ENCODE measurements at regions not wholly inside any gene's neighbourhood (a gene's known extent, or its start where the extent isn't known, plus 50 kb on each side); places are given as distances from the start of the nearest gene placed in this dataset.

DNA sequence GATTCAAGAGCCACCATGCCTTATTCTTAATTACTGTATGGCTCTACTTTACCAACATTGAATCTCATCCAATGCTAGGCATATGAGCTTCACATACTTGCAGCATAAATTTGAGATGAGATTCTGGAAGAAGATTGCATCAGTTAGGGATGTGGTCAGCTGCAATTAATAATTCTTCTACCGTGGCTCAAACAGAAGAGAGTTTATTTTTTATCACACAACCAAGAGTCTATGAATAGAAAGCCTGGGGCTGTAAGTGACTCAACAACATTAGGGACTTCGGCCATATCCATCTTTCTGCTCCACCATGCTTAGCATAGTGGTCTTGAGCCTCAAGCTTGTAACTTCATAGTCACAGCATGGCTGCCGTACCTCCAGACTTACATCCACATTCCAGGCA, 179.4 kb upstream of the IRX6 start:
- Histone ChIP-seq H3K27ac (no peak overlapping the region), H2AFZ (no peak overlapping the region), H3K9me2 (ENCODE audit: insufficient read depth) (no peaks in the 10 kb centered on the region), H3K4me3 (no peak overlapping the region), H3K4me1 (replicated peaks; ENCODE audit: insufficient read depth) (no peaks in the 10 kb centered on the region), H3K4me2 (no peak overlapping the region), H3K79me2 (ENCODE audit: low read depth) (no peaks in the 10 kb centered on the region), H3K27me3 (ENCODE audit: insufficient read depth, low read depth) (no peaks in the 10 kb centered on the region), H3K36me3 (ENCODE audit: low read depth) (no peaks in the 10 kb centered on the region), H3K9me3 (ENCODE audit: insufficient read depth, low read depth) (no peaks in the 10 kb centered on the region), H4K20me1 (ENCODE audit: insufficient read depth) (no peaks in the 10 kb centered on the region), H3F3A (ENCODE audit: insufficient read depth, low read depth) (no peaks in the 10 kb centered on the region)
- DNase-seq: no peak
- POLR2A ChIA-PET (ENCODE audit: unreplicated experiment): no interaction called here
- TF ChIP-seq EZH2 (IDR thresholded peaks at IDR 0.05; ENCODE audit: low read depth): no peak
- no TSS peak for BruUV-seq (replicated peaks)
- intact Hi-C loops (cut with micrococcal nuclease; ENCODE audit: unreplicated experiment): no loop called here
- CTCF ChIA-PET: no interaction called here

DNA sequence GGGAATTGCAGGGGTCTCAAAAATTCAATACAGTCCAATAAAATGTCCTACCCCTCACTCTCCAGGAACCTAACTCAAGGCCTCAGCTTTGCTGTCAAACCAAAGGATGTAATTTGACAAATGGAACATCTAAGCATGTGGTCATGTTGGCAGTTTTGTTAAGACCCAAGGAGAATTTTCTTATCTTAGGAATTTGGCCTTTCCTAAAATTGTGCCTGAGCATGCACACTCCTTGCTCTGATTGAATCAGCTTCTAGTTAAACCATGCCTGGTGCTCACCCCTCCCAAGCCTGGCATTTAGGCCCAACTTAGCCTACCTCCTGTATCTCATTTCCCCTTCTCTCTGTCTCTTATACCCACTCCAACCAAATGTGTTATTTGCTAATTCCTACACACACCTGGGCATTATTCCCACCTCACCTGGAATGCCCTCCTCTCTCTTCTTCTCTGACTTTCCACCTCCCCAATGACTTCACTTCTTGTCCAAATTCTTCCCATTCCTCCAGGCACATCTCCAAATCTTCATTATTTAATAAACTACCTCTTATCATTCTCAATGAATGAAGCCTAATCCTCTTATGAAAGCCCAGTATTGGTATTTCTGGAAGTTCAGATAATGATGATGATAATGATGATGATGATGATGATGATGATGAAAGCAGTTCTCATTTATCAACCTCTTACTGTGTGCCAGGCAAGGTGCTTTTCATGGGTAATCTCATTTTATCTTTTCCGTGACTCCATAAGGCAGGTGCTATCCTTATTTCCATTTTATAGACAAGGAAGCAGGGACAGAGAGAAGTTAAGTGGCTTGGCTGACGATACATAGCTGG, 178.0 kb upstream of the IRX6 start:
- no peak overlapping the region for H3K4me3 ChIP-seq
- intact Hi-C loops (cut with micrococcal nuclease; ENCODE audit: unreplicated experiment): no loop called here
- H3K9me2 ChIP-seq (ENCODE audit: insufficient read depth): no peaks in the 10 kb centered on the region
- H3K4me2 ChIP-seq: no peak overlapping the region
- H3K27me3 ChIP-seq (ENCODE audit: insufficient read depth, low read depth): no peaks in the 10 kb centered on the region
- no peak for DNase-seq
- H3K4me1 ChIP-seq (replicated peaks; ENCODE audit: insufficient read depth): no peaks in the 10 kb centered on the region
- no peaks in the 10 kb centered on the region for H3F3A ChIP-seq (ENCODE audit: insufficient read depth, low read depth)
- TF ChIP-seq, protein P1, sequence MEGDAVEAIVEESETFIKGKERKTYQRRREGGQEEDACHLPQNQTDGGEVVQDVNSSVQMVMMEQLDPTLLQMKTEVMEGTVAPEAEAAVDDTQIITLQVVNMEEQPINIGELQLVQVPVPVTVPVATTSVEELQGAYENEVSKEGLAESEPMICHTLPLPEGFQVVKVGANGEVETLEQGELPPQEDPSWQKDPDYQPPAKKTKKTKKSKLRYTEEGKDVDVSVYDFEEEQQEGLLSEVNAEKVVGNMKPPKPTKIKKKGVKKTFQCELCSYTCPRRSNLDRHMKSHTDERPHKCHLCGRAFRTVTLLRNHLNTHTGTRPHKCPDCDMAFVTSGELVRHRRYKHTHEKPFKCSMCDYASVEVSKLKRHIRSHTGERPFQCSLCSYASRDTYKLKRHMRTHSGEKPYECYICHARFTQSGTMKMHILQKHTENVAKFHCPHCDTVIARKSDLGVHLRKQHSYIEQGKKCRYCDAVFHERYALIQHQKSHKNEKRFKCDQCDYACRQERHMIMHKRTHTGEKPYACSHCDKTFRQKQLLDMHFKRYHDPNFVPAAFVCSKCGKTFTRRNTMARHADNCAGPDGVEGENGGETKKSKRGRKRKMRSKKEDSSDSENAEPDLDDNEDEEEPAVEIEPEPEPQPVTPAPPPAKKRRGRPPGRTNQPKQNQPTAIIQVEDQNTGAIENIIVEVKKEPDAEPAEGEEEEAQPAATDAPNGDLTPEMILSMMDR (conservative IDR thresholded peaks at IDR 0.05): no peak
- TF ChIP-seq EZH2 (IDR thresholded peaks at IDR 0.05; ENCODE audit: low read depth): no peak
- H4K20me1 ChIP-seq (ENCODE audit: insufficient read depth): no peaks in the 10 kb centered on the region
- no peaks in the 10 kb centered on the region for H3K36me3 ChIP-seq (ENCODE audit: low read depth)
- ChIA-PET POLR2A (ENCODE audit: unreplicated experiment) (no interaction called here), CTCF (no interaction called here)
- H3K9me3 ChIP-seq (ENCODE audit: insufficient read depth, low read depth): no peaks in the 10 kb centered on the region
- BruUV-seq (replicated peaks): no TSS peak
- H3K79me2 ChIP-seq (ENCODE audit: low read depth): no peaks in the 10 kb centered on the region
- H3K27ac ChIP-seq: no peak overlapping the region
- no peak overlapping the region for H2AFZ ChIP-seq

DNA sequence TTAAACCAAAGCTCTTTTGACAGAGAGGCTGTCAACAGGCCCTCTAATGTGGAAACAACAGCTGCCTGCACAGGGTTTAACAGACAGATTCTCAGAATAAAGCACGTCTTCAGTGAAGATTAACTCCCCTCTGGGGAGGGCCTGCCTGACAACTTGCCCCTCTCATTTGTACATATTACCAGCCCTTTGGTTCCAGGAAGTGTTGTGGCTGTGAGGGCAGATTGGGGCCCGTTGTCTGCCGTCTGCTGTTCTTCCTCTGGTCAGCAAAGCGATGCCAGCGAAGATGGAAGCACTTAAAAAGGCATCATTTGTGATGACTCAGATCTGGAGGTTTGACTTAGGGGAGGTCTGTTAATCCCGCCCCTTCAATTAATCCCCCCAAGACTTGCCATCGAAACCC, 177.0 kb upstream of the IRX6 start:
- no peak overlapping the region for H3K27ac ChIP-seq
- H3K4me1 ChIP-seq (replicated peaks; ENCODE audit: insufficient read depth): no peaks in the 10 kb centered on the region
- ChIA-PET POLR2A (ENCODE audit: unreplicated experiment) (no interaction called here), CTCF (no interaction called here)
- no peaks in the 10 kb centered on the region for H3K79me2 ChIP-seq (ENCODE audit: low read depth)
- no peaks in the 10 kb centered on the region for H3F3A ChIP-seq (ENCODE audit: insufficient read depth, low read depth)
- BruUV-seq (replicated peaks): no TSS peak
- H3K9me3 ChIP-seq (ENCODE audit: insufficient read depth, low read depth): no peaks in the 10 kb centered on the region
- no peaks in the 10 kb centered on the region for H3K36me3 ChIP-seq (ENCODE audit: low read depth)
- no peaks in the 10 kb centered on the region for H3K9me2 ChIP-seq (ENCODE audit: insufficient read depth)
- no peak overlapping the region for H3K4me3 ChIP-seq
- TF ChIP-seq, protein P1 (conservative IDR thresholded peaks at IDR 0.05): no peak
- intact Hi-C loops (cut with micrococcal nuclease; ENCODE audit: unreplicated experiment): no loop called here
- no peak for DNase-seq
- no peaks in the 10 kb centered on the region for H4K20me1 ChIP-seq (ENCODE audit: insufficient read depth)
- no peak overlapping the region for H3K4me2 ChIP-seq
- no peak overlapping the region for H2AFZ ChIP-seq
- no peaks in the 10 kb centered on the region for H3K27me3 ChIP-seq (ENCODE audit: insufficient read depth, low read depth)

DNA sequence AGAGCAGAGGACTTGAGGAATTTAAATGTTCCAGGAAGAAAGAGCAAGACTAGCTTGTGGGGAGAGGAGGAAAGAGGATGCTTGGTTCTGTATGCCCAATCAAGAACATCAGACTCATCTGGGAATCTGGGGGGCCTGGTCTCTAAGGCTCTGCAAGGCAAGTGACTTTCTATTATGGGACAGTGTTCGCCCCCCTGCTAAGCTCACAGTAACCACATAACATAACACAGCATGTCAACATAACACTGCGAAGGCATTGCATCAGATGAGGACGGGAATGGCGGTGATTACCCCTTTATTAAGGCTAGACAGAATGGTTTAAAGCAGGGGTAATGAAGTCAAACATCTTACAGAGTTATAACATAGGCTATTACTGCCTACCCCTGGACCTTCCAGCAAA, 176.6 kb upstream of the IRX6 start:
- no peaks in the 10 kb centered on the region for H3K27me3 ChIP-seq (ENCODE audit: insufficient read depth, low read depth)
- H3K4me2 ChIP-seq: no peak overlapping the region
- H3K27ac ChIP-seq: no peak overlapping the region
- no peak overlapping the region for H3K4me3 ChIP-seq
- BruUV-seq (replicated peaks): no TSS peak
- no peaks in the 10 kb centered on the region for H3F3A ChIP-seq (ENCODE audit: insufficient read depth, low read depth)
- H3K9me3 ChIP-seq (ENCODE audit: insufficient read depth, low read depth): no peaks in the 10 kb centered on the region
- CTCF ChIA-PET: no interaction called here
- no peaks in the 10 kb centered on the region for H3K36me3 ChIP-seq (ENCODE audit: low read depth)
- intact Hi-C loops (cut with micrococcal nuclease; ENCODE audit: unreplicated experiment): no loop called here
- no peaks in the 10 kb centered on the region for H3K4me1 ChIP-seq (replicated peaks; ENCODE audit: insufficient read depth)
- POLR2A ChIA-PET (ENCODE audit: unreplicated experiment): no interaction called here
- H3K9me2 ChIP-seq (ENCODE audit: insufficient read depth): no peaks in the 10 kb centered on the region
- no peak overlapping the region for H2AFZ ChIP-seq
- no peaks in the 10 kb centered on the region for H4K20me1 ChIP-seq (ENCODE audit: insufficient read depth)
- no peaks in the 10 kb centered on the region for H3K79me2 ChIP-seq (ENCODE audit: low read depth)
- TF ChIP-seq EZH2 (IDR thresholded peaks at IDR 0.05; ENCODE audit: low read depth): no peak
- TF ChIP-seq, protein P1 (conservative IDR thresholded peaks at IDR 0.05): no peak
- no peak for DNase-seq
